Kidney epithelial cell (primary cell): ENCODE measurements at regions not wholly inside any gene's neighbourhood (a gene's known extent, or its start where the extent isn't known, plus 50 kb on each side); places are given as distances from the start of the nearest gene placed in this dataset.

Experiments used
- DNase-seq: peaks from one replicate; pipeline ENCODE4 v3.0.0-alpha.2; 2010; ENCODE audit warnings: low read depth
- H3K27me3 ChIP-seq: 2 replicates; pipeline ENCODE4 v1.6.0; 2011; ENCODE audit warnings: low read length; ENCODE audit not compliant: control insufficient read depth, insufficient read depth
- H3K36me3 ChIP-seq: 2 replicates; pipeline ENCODE4 v1.5.1; 2011; ENCODE audit warnings: low read length; ENCODE audit not compliant: control insufficient read depth, insufficient read depth
- H3K4me3 ChIP-seq: 2 replicates; pipeline ENCODE4 v1.5.1; 2011; ENCODE audit warnings: low read depth, mild to moderate bottlenecking, control low read depth, low read length
- CTCF ChIP-seq: IDR thresholded peaks from 2 replicates; pipeline ENCODE4 v1.5.1; 2011; ENCODE audit warnings: mild to moderate bottlenecking, moderate library complexity, low read length, control low read depth, inconsistent platforms; ENCODE audit not compliant: insufficient read depth, poor library complexity, severe bottlenecking

GRCh38 chr20:55882286-55882685, 123.0 kb downstream of the CBLN4 start:
- no peaks in the 10 kb centered on the region for H3K36me3 ChIP-seq
- H3K27me3 ChIP-seq: no peaks in the 10 kb centered on the region
- no peak for TF ChIP-seq CTCF
- DNase-seq: no peak
- no peak overlapping the region for H3K4me3 ChIP-seq

GRCh38 chr20:55881204-55881603, 124.1 kb downstream of the CBLN4 start:
- Histone ChIP-seq H3K4me3 (no peak overlapping the region), H3K27me3 (no peaks in the 10 kb centered on the region), H3K36me3 (no peaks in the 10 kb centered on the region)
- TF ChIP-seq CTCF: no peak
- DNase-seq: no peak

GRCh38 chr20:55880361-55880760, 125.0 kb downstream of the CBLN4 start:
- no peak overlapping the region for H3K4me3 ChIP-seq
- no peaks in the 10 kb centered on the region for H3K27me3 ChIP-seq
- TF ChIP-seq CTCF: no peak
- DNase-seq: no peak
- no peaks in the 10 kb centered on the region for H3K36me3 ChIP-seq

- Histone ChIP-seq H3K27me3 (no peaks in the 10 kb centered on the region), H3K4me3 (no peak overlapping the region), H3K36me3 (no peaks in the 10 kb centered on the region)
- no peak for DNase-seq
- TF ChIP-seq CTCF: no peak
Observed at GRCh38 chr20:55855052-55855451, 150.3 kb downstream of the CBLN4 start.

GRCh38 chr20:55830121-55830827, 175.0 kb downstream of the CBLN4 start:
- Histone ChIP-seq H3K27me3 (no peaks in the 10 kb centered on the region), H3K4me3 (no peak overlapping the region), H3K36me3 (no peaks in the 10 kb centered on the region)
- TF ChIP-seq CTCF: no peak
- DNase-seq: no peak

- no peak for TF ChIP-seq CTCF
- H3K27me3 ChIP-seq: no peaks in the 10 kb centered on the region
- no peak overlapping the region for H3K4me3 ChIP-seq
- H3K36me3 ChIP-seq: no peaks in the 10 kb centered on the region
- no peak for DNase-seq
Observed at GRCh38 chr20:55805138-55805537, 200.2 kb downstream of the CBLN4 start.
